Epithelial cell of proximal tubule (primary cell): ENCODE measurements at regions not wholly inside any gene's neighbourhood (a gene's known extent, or its start where the extent isn't known, plus 50 kb on each side); places are given as distances from the start of the nearest gene placed in this dataset.
A peak's percentile ranks its signal among the peaks of the same experiment; 100 is the strongest.
"Not testable (repeated sequence)": the region's sequence is repeated elsewhere in the genome, so short reads cannot be mapped to it uniquely, and the experiment has no call there.

ENCODE experiments used
- DNase-seq: peaks from one replicate; pipeline ENCODE4 v3.0.0-alpha.2; 2011; ENCODE audit warnings: low read depth
- H3K4me3 ChIP-seq: 2 replicates; pipeline ENCODE4 v1.5.1; 2011; ENCODE audit warnings: low read depth, mild to moderate bottlenecking, low read length
- TF ChIP-seq, protein P1 (sequence below): conservative IDR thresholded peaks from 2 replicates; pipeline ENCODE4 v1.5.1; 2012; ENCODE audit warnings: low read depth, mild to moderate bottlenecking, low read length

DNA sequence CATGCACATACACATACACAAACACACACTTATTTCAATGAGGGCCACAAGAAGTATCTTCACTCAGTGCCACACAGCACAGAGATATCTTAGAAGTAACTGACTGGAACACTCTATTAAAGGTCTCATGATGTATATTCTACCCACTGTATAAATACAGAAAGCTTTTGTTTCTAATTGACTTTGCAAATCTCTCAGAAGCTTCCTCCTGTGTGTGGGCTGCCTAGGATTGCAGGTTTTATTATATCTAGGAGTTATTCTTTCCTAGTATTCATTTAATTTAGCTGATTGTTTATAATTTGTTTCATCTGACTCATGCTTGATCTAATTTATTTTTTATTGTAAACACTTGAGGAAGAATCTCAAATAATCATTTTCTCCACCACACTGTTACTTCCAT lies 262.4 kb upstream of the ACTBL2 start:
- TF ChIP-seq, protein P1, sequence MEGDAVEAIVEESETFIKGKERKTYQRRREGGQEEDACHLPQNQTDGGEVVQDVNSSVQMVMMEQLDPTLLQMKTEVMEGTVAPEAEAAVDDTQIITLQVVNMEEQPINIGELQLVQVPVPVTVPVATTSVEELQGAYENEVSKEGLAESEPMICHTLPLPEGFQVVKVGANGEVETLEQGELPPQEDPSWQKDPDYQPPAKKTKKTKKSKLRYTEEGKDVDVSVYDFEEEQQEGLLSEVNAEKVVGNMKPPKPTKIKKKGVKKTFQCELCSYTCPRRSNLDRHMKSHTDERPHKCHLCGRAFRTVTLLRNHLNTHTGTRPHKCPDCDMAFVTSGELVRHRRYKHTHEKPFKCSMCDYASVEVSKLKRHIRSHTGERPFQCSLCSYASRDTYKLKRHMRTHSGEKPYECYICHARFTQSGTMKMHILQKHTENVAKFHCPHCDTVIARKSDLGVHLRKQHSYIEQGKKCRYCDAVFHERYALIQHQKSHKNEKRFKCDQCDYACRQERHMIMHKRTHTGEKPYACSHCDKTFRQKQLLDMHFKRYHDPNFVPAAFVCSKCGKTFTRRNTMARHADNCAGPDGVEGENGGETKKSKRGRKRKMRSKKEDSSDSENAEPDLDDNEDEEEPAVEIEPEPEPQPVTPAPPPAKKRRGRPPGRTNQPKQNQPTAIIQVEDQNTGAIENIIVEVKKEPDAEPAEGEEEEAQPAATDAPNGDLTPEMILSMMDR: no peak
- no peak for DNase-seq
- H3K4me3 ChIP-seq: no peak overlapping the region

DNA sequence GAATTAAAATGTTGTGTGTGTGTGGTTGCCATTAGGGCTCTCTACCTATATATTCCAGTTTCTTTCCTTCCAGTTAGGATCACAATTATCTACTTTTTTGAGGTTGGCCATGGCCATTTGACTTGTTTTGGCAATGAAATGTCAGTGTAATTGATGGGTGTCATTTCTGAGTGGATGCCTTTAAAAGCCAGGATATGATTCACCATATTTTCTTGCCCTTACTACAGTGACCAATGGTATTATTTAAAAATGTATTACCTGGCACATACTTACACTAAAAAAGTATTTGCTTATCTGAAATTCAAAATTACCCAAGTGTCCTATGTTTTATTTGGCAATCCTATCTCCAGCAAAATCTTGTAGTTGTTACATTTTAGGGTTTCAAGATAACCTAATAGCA lies 258.7 kb upstream of the ACTBL2 start:
- TF ChIP-seq, protein P1: no peak
- H3K4me3 ChIP-seq: no peak overlapping the region
- no peak for DNase-seq

DNA sequence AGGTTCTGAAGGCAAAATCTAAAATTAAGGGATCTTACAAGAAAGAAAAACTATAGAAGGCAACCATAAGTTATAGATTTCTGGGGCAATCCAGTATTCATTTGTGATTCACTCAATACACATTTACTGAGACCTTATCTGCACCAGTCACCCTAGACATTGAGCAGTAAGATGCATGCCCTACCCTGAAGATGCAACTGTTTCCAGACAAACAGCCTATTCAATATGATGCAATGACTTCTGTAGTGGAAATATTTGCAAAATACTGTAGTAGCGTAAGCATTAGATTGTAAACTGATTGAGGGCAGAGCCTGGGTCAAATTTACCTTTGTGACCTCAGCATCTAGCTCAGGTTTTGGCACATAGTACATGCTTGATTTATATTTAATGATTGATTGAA lies 256.2 kb upstream of the ACTBL2 start:
- TF ChIP-seq, protein P1: no peak
- H3K4me3 ChIP-seq: no peak overlapping the region
- DNase-seq: no peak

DNA sequence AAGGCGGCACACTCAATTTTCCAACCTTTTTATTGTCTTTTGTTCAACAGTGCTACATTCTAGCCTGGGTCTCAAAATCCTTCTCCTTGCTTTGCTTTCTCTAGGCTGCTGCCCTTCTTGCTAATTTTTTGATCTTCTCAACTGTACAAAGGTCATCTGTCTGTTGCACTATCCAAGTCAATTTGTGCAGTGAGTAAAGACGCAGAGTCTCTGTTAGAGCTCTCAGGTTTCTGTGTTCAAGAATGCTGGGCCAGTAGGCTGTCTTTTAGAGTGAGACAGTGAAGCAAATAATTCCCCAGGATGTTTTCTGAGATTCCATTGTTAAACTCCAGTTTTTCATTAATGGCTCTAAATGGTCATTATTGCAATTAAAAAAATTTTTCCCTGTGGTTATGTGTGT lies 255.7 kb upstream of the ACTBL2 start:
- H3K4me3 ChIP-seq: no peak overlapping the region
- DNase-seq: no peak
- TF ChIP-seq, protein P1: no peak

DNA sequence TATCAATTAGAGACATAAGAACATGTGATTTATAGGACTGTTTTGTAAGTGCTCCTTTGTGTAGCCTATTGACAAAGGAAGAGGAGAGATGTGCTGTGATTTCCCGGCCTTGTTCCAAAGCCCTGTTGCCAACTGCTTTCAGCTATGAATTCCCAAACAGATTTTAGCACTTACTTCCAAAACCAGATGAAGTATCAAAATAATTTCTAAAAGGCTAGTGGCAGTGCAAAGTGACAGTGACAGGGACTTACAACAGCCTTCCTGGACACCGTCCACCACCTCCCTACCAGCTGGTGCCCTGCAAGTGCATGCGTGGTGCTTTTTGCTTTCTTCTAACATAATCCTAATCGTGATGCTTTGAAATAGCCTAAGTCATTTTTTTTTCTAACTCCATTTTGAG lies 254.1 kb upstream of the ACTBL2 start:
- H3K4me3 ChIP-seq: no peak overlapping the region
- TF ChIP-seq, protein P1: no peak
- no peak for DNase-seq

DNA sequence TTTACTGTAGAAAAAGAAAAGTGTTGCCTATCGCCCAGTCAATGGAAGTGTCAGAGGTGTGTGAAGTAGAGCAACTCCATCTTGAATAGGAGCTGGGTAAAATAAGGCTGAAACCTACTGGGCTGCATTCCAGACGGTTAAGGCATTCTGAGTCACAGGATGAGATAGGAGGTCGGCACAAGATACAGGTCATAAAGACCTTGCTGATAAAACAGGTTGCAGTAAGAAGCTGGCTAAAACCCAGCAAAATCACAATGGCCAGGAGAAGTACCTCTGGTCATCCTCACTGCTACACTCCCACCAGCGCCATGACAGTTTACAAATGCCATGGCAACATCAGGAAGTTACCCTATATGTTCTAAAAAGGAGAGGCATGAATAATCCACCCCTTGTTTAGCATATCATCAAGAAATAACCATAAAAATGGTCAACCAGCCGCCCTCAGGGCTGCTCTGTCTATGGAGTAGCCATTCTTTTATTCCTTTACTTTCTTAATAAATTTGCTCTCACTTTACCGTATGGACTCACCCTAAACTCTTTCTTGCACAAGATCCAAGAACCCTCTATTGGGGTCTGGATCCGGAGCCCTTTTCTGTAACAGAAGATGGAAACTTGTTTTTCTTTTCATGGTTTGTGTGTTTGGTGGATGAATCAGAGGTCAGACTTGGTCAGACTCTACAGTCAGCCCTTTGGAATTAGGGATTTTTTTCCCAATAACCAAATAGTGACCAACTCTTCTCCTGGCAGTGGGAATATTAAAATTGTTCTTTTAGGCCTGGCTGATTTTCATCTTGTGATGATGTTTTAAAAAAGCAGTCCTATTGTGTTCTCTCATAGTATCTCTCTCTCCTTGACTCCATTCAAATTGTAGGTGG lies 252.9 kb upstream of the ACTBL2 start:
- H3K4me3 ChIP-seq: not testable (repeated sequence)
- peak; percentile 96 for DNase-seq

DNA sequence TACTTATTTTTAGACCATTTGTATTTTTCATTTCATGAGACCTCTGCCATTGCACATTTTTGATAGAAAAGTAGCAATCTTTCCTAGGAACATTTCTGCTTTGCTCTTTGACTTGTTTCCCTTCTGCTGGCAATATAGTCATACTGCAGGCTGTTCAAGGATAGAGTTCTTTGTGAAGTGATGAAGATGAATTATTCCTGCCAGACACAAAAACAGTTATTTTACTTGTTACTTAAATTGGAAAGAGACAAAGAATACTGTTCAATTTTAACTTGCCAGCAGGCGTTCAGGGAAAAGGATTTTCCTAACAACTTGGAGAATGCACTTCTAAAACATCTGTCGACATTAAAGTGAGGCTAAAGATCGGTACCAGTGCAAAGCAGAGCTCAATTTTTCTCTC lies 251.7 kb upstream of the ACTBL2 start:
- TF ChIP-seq, protein P1: no peak
- no peak for DNase-seq
- H3K4me3 ChIP-seq: no peak overlapping the region
